Suprapubic skin (tissue), 4 donors: ENCODE measurements at regions not wholly inside any gene's neighbourhood (a gene's known extent, or its start where the extent isn't known, plus 50 kb on each side); places are given as distances from the start of the nearest gene placed in this dataset.

Source experiments
- POLR2A ChIP-seq, 2 donors: fragments of 450-650 bp; IDR thresholded peaks; one replicate each; pipeline ENCODE4 v1.6.1; 2017; ENCODE audit warnings: antibody characterized with exemption in 2 of 2, mild to moderate bottlenecking in 2 of 2, moderate library complexity in 2 of 2
- POLR2AphosphoS5 ChIP-seq, 3 donors: sonication (generic); formaldehyde crosslinking; IDR thresholded peaks; one replicate each; pipeline ENCODE4 v1.6.1; 2017; ENCODE audit warnings: antibody characterized with exemption in 3 of 3
- TF ChIP-seq, protein P1 (sequence below), 2 donors: fragments of 200-600 bp in 1 of 2; fragments of 450-650 bp in 1 of 2; sonication (generic) in 1 of 2; IDR thresholded peaks; one replicate each; pipeline ENCODE4 v1.5.1; 2016 to 2019; ENCODE audit warnings: antibody characterized with exemption in 2 of 2, mild to moderate bottlenecking in 1 of 2, moderate library complexity in 1 of 2

DNA sequence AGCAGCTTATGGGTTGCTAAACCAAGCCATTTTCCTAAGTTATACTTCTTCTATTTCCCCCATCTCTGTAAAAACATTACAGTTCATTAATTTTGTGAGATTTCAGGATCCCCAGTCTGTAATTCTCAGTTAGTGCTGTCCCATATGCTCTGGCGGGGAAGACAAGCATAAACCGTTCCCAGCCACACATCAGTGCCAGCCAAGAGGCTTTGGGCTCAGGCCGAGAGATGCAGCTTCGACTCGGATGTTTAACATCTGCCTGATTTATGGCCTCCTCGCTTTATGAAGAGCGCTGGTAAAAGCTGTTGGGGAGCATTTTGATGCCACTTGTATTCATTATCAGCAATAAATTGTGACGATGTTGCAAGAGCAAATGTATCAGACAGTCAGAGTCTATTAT, 349.1 kb upstream of the CCDC196 start:
- TF ChIP-seq POLR2AphosphoS5 (IDR thresholded peaks at IDR 0.05) (no peak), POLR2A (IDR thresholded peaks at IDR 0.05) (no peak)
- TF ChIP-seq, protein P1, sequence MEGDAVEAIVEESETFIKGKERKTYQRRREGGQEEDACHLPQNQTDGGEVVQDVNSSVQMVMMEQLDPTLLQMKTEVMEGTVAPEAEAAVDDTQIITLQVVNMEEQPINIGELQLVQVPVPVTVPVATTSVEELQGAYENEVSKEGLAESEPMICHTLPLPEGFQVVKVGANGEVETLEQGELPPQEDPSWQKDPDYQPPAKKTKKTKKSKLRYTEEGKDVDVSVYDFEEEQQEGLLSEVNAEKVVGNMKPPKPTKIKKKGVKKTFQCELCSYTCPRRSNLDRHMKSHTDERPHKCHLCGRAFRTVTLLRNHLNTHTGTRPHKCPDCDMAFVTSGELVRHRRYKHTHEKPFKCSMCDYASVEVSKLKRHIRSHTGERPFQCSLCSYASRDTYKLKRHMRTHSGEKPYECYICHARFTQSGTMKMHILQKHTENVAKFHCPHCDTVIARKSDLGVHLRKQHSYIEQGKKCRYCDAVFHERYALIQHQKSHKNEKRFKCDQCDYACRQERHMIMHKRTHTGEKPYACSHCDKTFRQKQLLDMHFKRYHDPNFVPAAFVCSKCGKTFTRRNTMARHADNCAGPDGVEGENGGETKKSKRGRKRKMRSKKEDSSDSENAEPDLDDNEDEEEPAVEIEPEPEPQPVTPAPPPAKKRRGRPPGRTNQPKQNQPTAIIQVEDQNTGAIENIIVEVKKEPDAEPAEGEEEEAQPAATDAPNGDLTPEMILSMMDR (IDR thresholded peaks at IDR 0.05) = no peak
